ENCODE measurements at regions not wholly inside any gene's neighbourhood (a gene's known extent, or its start where the extent isn't known, plus 50 kb on each side); places are given as distances from the start of the nearest gene placed in this dataset.

DNA sequence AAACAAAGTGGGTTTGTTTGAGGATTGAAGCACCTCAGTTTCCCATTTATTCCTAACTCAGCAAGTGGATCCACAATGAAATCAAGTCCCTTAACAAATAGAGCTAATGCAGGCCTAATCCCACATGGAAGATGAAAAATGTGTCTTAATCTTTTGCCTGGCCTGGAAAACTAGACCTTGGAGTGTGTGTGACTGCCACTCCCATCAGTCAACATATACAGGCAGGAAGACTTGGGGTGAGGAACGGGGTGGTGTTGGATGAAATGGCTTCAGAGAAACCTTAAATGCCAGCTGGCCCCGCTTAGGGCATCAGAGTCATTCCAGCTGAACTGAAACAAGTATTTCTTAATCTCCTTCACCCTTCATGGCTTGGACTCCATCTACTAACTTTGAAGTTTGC lies 269.5 kb downstream of the MAF start:
- TF ChIP-seq, protein P1, sequence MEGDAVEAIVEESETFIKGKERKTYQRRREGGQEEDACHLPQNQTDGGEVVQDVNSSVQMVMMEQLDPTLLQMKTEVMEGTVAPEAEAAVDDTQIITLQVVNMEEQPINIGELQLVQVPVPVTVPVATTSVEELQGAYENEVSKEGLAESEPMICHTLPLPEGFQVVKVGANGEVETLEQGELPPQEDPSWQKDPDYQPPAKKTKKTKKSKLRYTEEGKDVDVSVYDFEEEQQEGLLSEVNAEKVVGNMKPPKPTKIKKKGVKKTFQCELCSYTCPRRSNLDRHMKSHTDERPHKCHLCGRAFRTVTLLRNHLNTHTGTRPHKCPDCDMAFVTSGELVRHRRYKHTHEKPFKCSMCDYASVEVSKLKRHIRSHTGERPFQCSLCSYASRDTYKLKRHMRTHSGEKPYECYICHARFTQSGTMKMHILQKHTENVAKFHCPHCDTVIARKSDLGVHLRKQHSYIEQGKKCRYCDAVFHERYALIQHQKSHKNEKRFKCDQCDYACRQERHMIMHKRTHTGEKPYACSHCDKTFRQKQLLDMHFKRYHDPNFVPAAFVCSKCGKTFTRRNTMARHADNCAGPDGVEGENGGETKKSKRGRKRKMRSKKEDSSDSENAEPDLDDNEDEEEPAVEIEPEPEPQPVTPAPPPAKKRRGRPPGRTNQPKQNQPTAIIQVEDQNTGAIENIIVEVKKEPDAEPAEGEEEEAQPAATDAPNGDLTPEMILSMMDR (IDR thresholded peaks at IDR 0.05), result no peak
- no peak for TF ChIP-seq POLR2A (IDR thresholded peaks at IDR 0.05)

Measured in esophagus squamous epithelium (tissue), 4 donors.